Endometrial microvascular endothelial cells (primary cell): ENCODE measurements at regions not wholly inside any gene's neighbourhood (a gene's known extent, or its start where the extent isn't known, plus 50 kb on each side); places are given as distances from the start of the nearest gene placed in this dataset.
"Not testable (repeated sequence)": the region's sequence is repeated elsewhere in the genome, so short reads cannot be mapped to it uniquely, and the experiment has no call there.

ENCODE experiments used
- in situ Hi-C: cut with HindIII; loops from 2 replicates; pipeline ENCODE4 v1.10.0; 2017; ENCODE audit warnings: low sequenced_read_pairs, low pct_unique_long_range_greater_than_20kb; ENCODE audit errors: inconsistent ontology term

GRCh38 chr1:81298266-81298665 is 502.5 kb upstream of the ADGRL2 start:
- in situ Hi-C loops, result no loop called here

- in situ Hi-C loops, result no loop called here
These were observed 504.1 kb upstream of the ADGRL2 start for GRCh38 chr1:81296601-81297000.

- in situ Hi-C loops, result no loop called here
These were observed 510.4 kb upstream of the ADGRL2 start for GRCh38 chr1:81290326-81290725.

- in situ Hi-C loops, result no loop called here
These were observed 512.0 kb upstream of the ADGRL2 start for GRCh38 chr1:81288689-81289088.

GRCh38 chr1:81287411-81288080 is 513.2 kb upstream of the ADGRL2 start:
- in situ Hi-C loops, result no loop called here

- in situ Hi-C loops, result no loop called here
These were observed 530.7 kb upstream of the ADGRL2 start for GRCh38 chr1:81270051-81270450.

GRCh38 chr1:81264976-81265375 is 535.8 kb upstream of the ADGRL2 start:
- in situ Hi-C loops, result no loop called here

- in situ Hi-C loops, result no loop called here
These were observed 540.9 kb upstream of the ADGRL2 start for GRCh38 chr1:81259625-81260411.

GRCh38 chr1:81254560-81254959 is 546.2 kb upstream of the ADGRL2 start:
- in situ Hi-C loops, result no loop called here

GRCh38 chr1:81254068-81254467 is 546.7 kb upstream of the ADGRL2 start:
- in situ Hi-C loops, result no loop called here

GRCh38 chr1:81252471-81253151 is 548.1 kb upstream of the ADGRL2 start:
- in situ Hi-C loops, result no loop called here

- in situ Hi-C loops, result not testable (repeated sequence)
These were observed 549.9 kb upstream of the ADGRL2 start for GRCh38 chr1:81250825-81251224.

GRCh38 chr1:81245084-81245715 is 555.5 kb upstream of the ADGRL2 start:
- in situ Hi-C loops, result not testable (repeated sequence)

GRCh38 chr1:81244612-81245011 is 556.1 kb upstream of the ADGRL2 start:
- in situ Hi-C loops, result not testable (repeated sequence)

- in situ Hi-C loops, result no loop called here
These were observed 558.6 kb upstream of the ADGRL2 start for GRCh38 chr1:81242103-81242502.

- in situ Hi-C loops, result no loop called here
These were observed 562.6 kb upstream of the ADGRL2 start for GRCh38 chr1:81238129-81238528.

- in situ Hi-C loops, result no loop called here
These were observed 563.2 kb upstream of the ADGRL2 start for GRCh38 chr1:81237473-81238089.

- in situ Hi-C loops, result no loop called here
These were observed 566.5 kb upstream of the ADGRL2 start for GRCh38 chr1:81234237-81234636.

GRCh38 chr1:81233591-81233990 is 567.1 kb upstream of the ADGRL2 start:
- in situ Hi-C loops, result no loop called here
